DLD1 (cell line): ENCODE measurements at regions not wholly inside any gene's neighbourhood (a gene's known extent, or its start where the extent isn't known, plus 50 kb on each side); places are given as distances from the start of the nearest gene placed in this dataset.

ENCODE experiments used
- in situ Hi-C: cut with HindIII; loops from 2 replicates; pipeline ENCODE4 v1.10.0; 2017; ENCODE audit warnings: low sequenced_read_pairs

DNA sequence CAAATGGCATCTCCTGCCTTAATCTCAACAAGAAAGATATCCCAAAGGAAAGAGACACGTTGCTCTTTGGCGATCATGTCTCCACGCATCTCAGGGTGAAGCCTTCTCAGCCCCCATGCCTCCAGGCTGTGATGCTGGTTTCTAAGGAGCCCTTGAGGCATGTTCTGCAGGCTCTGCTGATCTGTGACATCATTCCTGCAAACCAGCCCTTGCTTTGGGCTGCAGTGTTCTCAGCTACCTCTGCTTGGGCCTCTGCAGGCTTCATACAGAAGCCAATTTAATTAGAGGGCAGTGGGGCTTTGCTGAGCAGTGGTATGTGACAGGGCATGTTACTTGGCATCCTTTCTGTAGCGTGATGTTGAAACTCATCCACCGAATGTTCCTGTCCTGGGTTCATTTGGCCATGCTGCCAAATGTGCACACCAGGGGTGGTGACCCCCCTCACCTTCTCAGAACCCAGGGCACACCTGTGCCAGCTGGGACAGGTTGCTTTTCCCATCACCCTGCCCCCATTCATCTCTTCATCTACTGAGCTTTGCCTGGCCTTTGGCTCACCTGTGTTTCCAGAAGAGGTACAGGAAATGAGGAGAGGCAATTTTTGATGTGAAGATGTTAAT, 230.9 kb downstream of the TEX29 start:
- in situ Hi-C loops = no loop called here

DNA sequence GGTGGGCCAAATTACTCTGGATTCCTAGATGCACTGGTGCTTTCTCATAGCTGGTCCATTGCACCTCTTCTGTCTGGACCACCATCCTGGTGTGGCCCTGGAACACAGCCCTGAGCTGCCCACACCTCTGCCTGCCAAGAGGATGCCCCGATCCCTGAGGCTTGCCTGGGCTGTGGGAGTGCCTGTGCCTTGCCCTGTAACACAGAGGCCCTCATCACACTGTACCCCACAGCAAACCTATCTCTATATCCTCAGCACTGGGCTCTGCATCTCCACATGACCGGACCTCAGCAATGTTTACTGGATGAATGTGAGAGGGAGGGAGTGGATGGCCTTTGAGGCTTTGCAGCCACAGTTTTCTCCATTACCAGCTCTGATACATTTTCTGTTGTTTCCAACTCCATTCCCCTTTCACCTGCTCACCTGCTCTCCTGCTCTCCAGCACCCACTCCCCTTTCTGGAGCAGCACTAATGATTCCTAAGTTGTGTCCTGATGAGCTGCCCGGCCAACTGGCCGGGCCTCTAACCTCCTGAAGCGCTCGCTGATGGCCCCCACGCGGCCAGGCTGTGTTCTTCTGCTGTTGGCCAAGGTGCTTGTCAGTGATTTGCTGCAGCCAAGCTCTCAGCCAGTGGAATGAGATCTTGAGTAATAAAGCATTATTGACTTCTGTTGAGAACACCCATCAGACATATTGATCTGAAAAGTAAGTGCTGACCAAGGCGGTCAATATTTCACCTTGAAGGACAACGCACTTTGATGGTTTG, 232.6 kb downstream of the TEX29 start:
- in situ Hi-C loops = no loop called here

DNA sequence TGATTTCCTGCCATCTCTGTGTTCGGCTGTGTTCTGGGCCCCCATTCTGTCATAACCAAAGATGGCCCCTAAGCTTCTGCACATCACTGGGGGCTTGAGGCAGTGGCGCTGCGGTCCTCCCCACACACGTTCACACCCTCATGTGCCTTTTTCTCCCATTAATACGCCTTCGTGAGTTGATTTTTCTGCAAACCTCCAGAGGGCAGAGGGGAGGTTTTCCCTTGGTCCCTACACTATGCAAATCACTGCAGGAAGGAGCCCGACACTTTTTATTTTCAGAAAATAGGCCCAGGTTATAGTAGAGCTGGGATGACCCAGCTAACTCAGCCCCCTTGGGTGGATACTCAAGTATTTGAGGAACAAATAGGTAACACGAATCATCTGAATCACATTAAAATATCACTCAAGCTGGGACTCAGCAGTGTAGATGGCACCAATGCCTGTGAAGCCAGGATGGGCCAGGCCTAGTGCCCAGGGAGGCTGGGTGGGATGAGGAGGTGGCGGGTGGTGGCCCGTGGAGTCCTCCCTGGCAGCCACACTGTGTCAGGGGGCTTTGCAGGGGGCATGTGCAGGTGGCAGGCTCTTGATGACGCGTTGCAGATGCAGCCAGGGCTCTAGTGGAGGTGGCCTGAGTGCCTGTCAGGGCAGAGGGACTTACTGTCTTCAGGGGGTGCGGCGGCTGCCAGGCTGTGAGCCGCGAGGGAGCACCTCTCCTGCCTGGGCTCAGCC, 234.3 kb downstream of the TEX29 start:
- in situ Hi-C loops = no loop called here

DNA sequence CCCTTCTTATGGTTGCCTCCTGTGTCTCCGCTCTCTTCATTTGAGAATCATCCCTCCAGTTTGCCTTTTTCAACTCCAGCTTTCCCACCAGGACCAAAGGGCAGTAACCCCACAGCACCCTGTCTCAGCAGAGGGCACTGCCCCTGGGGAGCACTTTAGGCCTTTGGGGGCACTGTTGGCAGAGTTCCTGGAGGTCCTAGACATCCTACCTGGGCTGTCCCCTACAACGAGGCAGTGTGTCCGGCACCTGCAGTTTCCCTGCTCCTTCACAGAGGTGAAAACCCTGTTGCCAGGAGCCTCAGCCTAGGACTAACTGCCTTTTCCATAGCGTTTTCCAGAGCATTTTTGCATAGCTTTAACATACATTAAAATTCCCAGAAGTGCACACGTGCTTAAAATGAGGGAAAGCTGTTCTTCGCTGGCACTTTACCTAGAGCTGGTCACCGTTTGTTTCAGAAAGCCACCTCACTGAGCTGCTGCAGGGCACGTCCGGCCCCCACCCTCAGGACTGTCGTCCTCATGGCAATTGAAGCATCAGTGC, 234.9 kb downstream of the TEX29 start:
- in situ Hi-C loops = no loop called here

DNA sequence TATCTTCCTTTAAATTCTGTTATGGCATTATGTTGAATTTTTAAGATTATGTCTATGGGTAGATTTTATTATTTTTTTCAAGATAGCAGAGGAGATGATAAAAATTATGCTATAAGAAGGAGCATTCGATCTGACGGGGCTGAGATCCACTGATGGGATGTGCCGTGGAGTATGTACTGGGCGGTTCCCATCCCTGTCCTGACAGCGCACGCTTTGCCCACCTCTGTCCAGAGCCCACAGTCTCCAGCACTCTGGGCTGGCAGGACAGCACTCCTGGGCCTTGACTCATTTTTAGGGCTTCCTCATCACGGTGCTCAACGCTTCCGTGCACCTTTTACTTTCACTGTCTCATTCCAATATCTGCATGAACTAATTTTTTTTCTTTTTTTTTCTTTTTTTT, 235.5 kb downstream of the TEX29 start:
- in situ Hi-C loops = no loop called here

DNA sequence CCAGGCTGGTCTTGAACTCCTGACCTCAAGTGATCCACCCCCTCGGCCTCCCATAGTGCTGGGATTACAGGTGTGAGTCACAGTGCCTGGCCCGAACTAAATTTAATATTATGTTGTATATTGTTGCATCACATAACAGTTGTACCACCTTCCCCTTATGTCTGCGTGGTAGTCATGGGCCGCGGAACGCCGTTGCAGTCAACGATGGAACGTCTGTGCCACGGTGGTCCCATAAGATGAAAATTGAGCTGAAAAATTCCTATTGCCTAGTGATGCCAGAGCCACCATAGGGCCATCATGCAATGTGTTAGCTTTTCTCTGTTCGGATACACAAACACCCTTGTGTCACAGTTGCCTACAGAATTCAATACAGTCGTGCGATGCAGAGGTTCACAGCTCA, 236.1 kb downstream of the TEX29 start:
- in situ Hi-C loops = no loop called here

DNA sequence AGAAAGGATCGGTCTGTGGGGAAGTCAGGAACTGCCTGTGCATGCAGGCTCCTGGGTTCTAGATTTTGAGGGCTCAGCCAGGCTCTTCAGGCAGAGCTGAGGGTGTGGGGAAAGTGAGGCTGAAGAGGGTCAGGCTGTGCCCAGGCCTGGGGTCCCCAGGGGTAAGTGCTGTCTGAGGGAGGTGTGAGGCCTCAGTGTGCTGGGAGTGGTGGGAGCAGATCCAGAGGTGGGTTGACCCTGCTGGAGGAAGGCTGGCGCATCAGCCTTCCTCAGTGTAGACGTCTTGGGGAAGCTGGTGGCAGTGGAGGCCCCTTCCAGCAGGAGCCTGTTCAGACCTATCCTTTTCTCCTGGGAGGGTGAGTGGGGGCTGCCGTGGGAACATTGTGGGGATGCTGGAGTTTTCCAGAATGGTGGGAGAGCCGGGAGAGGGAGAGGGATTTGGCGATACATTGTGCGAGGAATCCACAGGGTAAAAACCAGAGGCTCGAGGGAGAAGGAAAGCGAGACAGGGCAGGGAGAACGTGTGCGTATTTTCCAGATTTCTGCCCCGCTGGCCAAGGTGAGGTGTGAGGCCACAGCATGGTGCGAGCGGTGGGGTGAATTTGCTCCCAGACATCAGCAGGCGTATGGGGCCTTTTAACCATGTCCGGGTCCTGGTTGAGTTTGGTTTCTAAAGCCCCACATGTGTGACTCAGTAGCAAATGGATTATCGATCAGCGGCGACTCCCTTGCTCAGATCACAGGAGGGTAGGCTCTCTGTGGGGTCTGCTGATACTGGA, 237.7 kb downstream of the TEX29 start:
- in situ Hi-C loops = no loop called here

DNA sequence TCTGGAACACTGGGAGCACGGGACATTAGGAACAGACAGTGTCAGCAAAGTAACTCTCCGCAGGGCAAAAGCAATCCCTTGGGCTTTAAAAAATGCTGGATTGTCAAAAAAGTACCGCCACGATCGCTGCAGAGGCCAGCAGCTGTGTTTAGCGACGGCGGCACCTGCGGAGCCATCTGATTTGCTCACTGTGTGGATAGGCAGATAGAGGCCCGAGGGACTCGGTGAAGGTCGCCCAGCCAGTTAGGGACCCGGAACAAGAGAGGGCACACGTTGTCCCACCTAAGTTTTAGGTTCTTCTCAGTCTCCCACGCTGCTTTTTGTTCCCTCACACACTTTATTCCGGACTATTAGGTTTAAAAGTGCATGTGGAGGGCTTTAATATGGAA, 238.3 kb downstream of the TEX29 start:
- in situ Hi-C loops = no loop called here

DNA sequence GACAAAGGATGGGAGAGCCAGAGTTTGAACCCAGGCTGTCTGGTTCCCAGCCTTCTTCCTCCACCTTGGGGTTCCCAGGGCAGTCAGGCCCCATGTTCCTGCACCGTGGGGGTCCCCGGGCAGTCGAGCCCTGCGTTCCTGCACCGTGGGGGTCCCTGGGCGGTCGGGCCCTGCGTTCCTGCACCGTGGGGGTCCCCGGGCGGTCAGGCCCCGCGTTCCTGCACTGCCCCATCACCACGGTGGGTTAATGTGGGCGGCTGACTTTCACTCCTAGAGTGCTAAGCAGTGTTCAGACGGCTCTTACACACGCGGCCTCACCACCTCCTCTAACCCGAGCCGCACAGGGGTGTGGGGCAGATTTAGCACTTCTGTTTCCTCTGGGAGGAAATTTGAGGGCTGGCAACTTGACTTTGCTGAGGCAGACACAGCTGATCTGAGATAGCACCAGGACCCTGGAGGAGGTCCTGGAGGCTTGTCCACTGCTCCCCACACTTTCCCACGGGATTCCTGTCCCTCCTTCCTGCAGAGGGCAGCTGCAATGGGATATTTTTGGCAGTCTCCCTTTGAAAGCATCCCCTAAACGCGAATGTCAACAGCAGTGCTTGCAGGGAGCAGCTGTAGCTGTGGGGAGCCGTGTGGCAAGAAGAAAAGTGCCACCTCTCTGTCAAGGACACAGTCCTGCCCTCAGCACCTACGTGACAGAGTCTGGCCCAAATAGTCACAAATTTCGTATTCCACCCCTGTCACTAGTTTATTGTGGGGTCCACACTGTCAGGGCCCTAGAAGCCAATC, 239.4 kb downstream of the TEX29 start:
- in situ Hi-C loops = no loop called here

DNA sequence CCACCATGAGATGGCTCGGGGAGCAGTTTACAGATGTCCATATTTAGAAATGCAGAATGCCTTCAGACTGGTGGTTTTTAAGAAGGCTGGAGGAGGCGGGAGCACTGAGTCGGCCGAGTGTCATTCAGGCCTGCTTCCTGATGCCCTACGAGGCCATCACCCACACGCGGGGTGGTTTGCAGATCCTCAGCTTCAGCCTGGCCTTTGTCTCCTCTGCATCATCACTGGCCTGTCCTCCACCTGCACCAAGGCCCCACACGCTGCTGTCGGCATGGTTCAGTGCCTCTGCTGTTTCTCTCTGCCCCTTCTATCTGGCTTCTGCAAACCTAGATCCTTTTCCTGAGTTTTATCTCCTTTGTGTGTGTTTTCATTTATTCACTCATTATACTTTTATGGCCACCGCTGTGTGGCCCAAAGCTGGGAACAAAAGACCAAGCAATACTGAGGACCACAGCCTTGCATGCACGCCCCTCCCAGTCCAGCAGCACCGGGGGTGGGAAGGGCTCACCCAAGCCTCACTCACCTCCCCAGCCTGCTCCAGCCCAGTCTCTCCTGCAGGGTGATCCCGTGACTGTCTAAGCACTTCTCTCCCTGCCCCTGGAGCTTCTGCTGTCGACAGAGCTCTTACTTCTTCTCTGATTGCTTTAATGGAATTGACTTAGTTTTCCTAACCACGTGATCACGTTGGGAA, 240.8 kb downstream of the TEX29 start:
- in situ Hi-C loops = no loop called here

DNA sequence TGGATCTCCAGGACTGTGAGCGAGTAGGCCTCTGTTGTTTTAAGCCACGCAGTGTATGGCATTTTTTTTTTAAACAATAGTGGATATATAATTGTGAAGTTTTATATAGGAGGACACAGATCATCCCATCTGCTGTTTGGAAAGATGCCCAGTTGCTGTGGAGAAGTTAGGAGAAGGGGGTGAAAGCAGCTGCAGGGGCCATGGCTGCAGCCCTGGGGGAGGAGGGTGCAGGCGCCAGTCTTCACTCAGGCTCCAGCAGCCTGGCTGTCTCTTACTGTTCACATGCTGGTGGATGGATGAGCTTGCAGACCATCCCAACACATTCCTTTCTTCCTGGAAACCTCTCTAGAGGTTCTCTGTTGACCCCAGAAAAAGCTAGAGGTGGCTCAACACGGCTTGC, 242.3 kb downstream of the TEX29 start:
- in situ Hi-C loops = no loop called here

DNA sequence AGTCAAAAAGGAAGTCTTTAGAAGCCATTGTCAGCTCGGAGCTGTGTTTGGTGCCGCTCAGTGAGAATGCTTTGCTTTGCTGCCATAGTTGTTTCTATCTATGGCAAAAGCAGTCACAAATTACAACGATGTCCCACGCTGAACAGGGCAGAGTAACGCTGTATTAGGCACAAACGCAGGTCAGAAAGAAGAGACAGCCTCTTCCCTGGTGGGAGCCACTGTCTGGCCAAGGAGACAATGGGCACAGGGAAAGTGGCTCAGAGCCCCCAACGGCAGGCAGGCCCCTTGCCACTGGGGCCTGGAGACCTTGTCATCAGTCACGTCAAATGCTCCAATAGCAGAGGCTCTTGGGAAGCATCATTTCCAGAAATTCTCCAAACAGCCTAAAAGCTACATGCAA, 244.2 kb downstream of the TEX29 start:
- in situ Hi-C loops = no loop called here

DNA sequence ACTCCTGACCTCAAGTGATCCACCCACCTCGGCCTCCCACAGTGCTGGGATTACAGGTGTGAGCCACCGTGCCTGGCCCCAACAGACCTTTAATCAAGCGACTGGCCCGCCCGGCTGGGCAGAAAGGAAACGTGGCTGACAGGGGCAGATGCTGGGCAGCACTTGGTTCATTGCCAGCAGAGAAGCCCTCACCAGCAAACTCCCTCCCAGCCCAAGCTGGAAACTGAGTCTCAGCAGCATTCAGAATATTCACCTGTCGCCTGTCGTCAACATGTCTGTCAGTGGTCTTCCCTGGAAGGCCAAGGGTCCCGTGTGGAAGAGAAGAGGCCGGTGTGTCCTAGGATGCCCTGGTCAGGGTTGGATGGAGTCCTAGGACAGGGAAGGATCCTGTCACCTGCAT, 245.0 kb downstream of the TEX29 start:
- in situ Hi-C loops = no loop called here

DNA sequence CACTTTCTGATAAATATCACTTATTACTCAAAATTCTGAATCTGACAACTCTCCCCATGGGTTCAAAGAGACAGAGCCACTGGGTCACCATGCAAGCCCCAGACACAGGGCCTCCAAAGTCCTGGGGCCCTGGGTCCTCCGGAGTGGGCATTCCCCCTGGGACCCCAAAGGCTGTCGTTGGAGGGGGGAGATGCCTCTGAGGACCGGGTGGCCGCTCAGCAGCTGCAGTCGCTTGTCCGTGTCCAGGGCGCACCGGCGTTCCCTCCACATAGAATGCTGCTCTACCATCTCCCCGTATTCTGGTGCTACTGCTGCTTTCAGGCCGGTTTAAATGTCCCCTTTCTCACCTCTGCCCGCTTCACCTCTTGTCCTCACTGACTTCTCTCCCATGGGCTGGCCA, 246.1 kb downstream of the TEX29 start:
- in situ Hi-C loops = no loop called here

DNA sequence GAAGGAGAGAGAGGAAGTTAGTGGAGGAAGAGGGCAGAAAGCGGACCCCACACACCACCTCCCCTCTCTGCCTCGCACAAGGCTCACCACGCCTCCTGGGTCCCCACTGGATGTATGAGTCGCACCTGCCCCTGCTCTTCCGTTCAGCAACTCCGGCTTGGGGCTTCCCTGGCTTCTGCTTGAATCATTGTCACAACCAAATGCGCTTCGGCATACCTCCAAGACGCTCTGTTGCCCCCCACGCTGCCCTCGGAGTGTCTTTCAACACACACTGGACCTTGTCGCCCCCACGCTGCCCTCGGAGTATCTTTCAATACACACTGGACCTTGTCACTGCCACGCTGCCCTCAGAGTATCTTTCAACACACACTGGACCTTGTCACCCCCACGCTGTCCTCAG, 247.2 kb downstream of the TEX29 start:
- in situ Hi-C loops = no loop called here

DNA sequence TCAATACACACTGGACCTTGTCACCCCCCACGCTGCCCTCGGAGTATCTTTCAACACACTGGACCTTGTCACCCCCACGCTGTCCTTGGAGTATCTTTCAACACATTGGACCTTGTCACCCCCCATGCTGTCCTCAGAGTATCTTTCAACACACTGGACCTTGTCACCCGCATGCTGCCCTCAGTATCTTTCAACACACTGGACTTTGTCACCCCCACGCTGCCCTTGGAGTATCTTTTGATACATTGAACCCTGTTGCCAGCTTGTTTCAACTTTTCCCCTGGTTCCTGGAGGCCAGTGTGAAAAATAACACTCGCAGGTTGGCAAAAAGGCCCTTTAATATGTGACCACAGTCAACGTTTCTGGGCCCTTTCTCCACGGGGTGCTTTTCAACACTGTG, 247.8 kb downstream of the TEX29 start:
- in situ Hi-C loops = no loop called here

DNA sequence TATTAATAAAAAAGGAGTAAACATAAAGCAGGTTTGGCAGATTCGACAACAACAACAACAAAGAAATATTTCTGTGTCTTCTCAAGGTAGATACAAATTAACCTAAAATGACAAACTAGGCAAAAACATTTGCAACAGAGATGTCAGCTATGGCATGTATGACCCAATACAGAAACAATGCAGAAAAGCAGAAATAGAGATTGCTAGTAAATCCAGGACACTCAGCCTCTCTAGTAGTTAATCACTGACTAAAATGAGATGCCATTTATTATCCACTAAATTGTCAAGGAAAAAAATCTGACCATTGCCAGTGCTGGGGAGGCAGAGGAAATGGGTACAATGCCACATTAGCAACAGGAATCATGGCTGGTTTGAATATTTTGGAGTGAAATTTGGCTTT, 250.5 kb downstream of the TEX29 start:
- in situ Hi-C loops = no loop called here

DNA sequence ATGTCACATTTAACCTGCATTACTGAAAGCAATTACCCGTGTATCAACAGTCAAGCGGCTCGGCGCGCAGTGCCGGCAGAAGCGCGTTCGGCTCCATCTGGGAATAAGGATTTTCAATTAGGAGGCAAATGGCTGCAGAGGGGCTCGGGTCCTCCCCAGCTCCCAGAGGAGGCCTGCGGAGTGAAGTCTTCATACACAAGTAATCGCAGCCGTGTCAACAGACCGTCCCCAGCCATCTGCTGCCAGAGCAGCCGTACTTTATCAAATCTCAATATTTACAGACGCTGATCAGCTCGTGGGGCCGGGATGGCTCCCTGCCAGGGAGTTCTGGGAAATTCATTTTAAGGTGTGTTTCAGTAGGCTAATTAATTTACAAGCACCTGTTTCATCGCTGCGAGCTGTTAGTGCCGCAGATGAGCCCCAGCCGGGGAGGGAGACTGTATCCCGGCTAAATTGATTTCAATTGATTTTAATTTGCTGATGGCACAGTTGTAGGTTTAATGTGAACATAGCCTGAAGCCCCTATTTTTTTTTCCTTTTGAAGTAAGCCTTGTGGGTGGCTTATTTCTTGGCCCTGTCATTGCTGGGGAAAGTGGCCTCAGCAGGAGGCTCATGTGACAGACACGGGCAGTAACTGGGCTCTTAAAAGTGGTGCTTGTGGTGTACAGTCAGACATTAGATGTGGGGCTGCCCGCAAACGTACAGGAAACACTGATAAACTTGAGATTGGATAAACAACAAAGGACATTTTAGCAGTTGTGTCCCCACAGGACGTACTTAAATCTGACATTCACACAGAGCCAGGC, 252.7 kb downstream of the TEX29 start:
- in situ Hi-C loops = no loop called here

DNA sequence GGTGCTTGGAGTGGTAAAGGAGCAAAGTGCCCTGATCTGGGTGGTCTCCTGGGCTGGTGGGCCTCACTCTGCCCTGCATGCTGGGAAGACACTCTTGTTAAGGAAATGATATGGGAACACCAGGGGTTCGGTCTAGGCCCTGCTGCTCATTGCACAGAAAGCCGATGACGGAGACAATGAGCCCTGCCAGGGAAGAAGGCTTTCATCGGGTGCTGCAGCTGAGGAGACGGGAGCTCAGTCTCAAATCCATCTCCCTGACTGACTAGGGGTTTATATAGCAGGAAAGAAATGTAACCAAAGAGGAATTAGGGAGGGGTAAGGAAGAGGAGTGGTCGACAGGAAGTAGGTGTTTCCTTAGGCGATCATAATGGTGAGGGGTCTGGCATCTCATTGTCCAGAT, 253.4 kb downstream of the TEX29 start:
- in situ Hi-C loops = no loop called here
